Neural cell (in vitro differentiated cells): ENCODE measurements at regions not wholly inside any gene's neighbourhood (a gene's known extent, or its start where the extent isn't known, plus 50 kb on each side); places are given as distances from the start of the nearest gene placed in this dataset.
"Not testable (repeated sequence)": the region's sequence is repeated elsewhere in the genome, so short reads cannot be mapped to it uniquely, and the experiment has no call there.

Source experiments
- H2AFZ ChIP-seq: fragments of 200-600, 300-800 bp; sonication (generic), shearing (Covaris generic); 2 replicates; pipeline ENCODE4 v1.6.0; 2014; ENCODE audit warnings: low read depth, mild to moderate bottlenecking, antibody characterized with exemption, low read length, moderate library complexity
- H3F3A ChIP-seq: fragments of 200-600 bp; shearing (Covaris generic); 2 replicates; pipeline ENCODE4 v1.6.1; 2016; ENCODE audit warnings: mild to moderate bottlenecking, moderate library complexity, mixed read lengths, antibody characterized with exemption, low read length; ENCODE audit not compliant: insufficient read depth, poor library complexity, severe bottlenecking
- H3K27ac ChIP-seq: fragments of 200-600, 300-800 bp; sonication (generic), shearing (Covaris generic); 2 replicates; pipeline ENCODE4 v1.5.1; 2014; ENCODE audit warnings: mild to moderate bottlenecking, low read length, moderate library complexity
- H3K27me3 ChIP-seq: fragments of 300-800, 200-600 bp; sonication (generic), shearing (Covaris generic); 2 replicates; pipeline ENCODE4 v1.6.0; 2014; ENCODE audit warnings: mild to moderate bottlenecking, low read depth, low read length, moderate library complexity; ENCODE audit not compliant: insufficient read depth
- H3K36me3 ChIP-seq: fragments of 300-800, 200-600 bp; sonication (generic), shearing (Covaris generic); 2 replicates; pipeline ENCODE4 v1.5.1; 2014; ENCODE audit warnings: mild to moderate bottlenecking, antibody characterized with exemption, low read length, moderate library complexity; ENCODE audit not compliant: insufficient read depth
- H3K4me2 ChIP-seq: fragments of 300-800, 200-600 bp; sonication (generic), shearing (Covaris generic); 2 replicates; pipeline ENCODE4 v1.6.0; 2014; ENCODE audit warnings: mild to moderate bottlenecking, low read length
- H3K4me3 ChIP-seq: fragments of 300-800, 200-600 bp; sonication (generic), shearing (Covaris generic); 2 replicates; pipeline ENCODE4 v1.5.1; 2014; ENCODE audit warnings: mild to moderate bottlenecking, low read length, moderate library complexity
- H3K79me2 ChIP-seq: fragments of 200-600 bp; shearing (Covaris generic); replicated peaks from 2 replicates; pipeline ENCODE4 v1.6.0; 2014; ENCODE audit warnings: mild to moderate bottlenecking, low read length, moderate library complexity; ENCODE audit not compliant: insufficient read depth
- H3K9ac ChIP-seq: fragments of 300-800, 200-600 bp; sonication (generic), shearing (Covaris generic); 2 replicates; pipeline ENCODE4 v1.6.1; 2016; ENCODE audit warnings: mild to moderate bottlenecking, low read length, mixed read lengths
- H3K9me2 ChIP-seq: fragments of 200-600 bp; shearing (Covaris generic); 2 replicates; pipeline ENCODE4 v1.6.1; 2016; ENCODE audit warnings: mild to moderate bottlenecking, low read length, mixed read lengths; ENCODE audit not compliant: insufficient read depth
- H3K9me3 ChIP-seq: fragments of 200-600, 300-800 bp; sonication (generic), shearing (Covaris generic); 2 replicates; pipeline ENCODE4 v1.6.1; 2016; ENCODE audit warnings: mild to moderate bottlenecking, mixed run types, low read length, moderate library complexity, mixed read lengths
- H4K20me1 ChIP-seq: fragments of 200-600 bp; shearing (Covaris generic); 2 replicates; pipeline ENCODE4 v1.6.1; 2016; ENCODE audit warnings: mild to moderate bottlenecking, mixed run types; ENCODE audit not compliant: insufficient read depth
- EP300 ChIP-seq: fragments of 450-650 bp; conservative IDR thresholded peaks from 2 replicates; pipeline ENCODE4 v1.6.1; 2014; ENCODE audit warnings: antibody characterized with exemption, mild to moderate bottlenecking, moderate library complexity; ENCODE audit not compliant: poor library complexity, severe bottlenecking
- MXI1 ChIP-seq: fragments of 450-650 bp; conservative IDR thresholded peaks from 2 replicates; pipeline ENCODE4 v1.6.1; 2014; ENCODE audit warnings: antibody characterized with exemption, mild to moderate bottlenecking; ENCODE audit not compliant: poor library complexity, severe bottlenecking
- POLR2AphosphoS5 ChIP-seq: IDR thresholded peaks from 2 replicates; pipeline ENCODE4 v1.6.1; 2012
- RAD21 ChIP-seq: fragments of 450-650 bp; conservative IDR thresholded peaks from 2 replicates; pipeline ENCODE4 v1.6.1; 2014; ENCODE audit warnings: antibody characterized with exemption, mild to moderate bottlenecking, moderate library complexity
- SMC3 ChIP-seq: fragments of 450-650 bp; conservative IDR thresholded peaks from 2 replicates; pipeline ENCODE4 v1.6.1; 2014; ENCODE audit warnings: antibody characterized with exemption, mild to moderate bottlenecking, moderate library complexity; ENCODE audit not compliant: poor library complexity
- TAF1 ChIP-seq: IDR thresholded peaks from 2 replicates; pipeline ENCODE4 v1.6.1; 2012; ENCODE audit warnings: low read depth
- TF ChIP-seq, protein P1 (sequence below): fragments of 450-650 bp; IDR thresholded peaks from 2 replicates; pipeline ENCODE4 v1.5.1; 2014; ENCODE audit warnings: antibody characterized with exemption, mild to moderate bottlenecking, moderate library complexity; ENCODE audit not compliant: poor library complexity, severe bottlenecking
- TF ChIP-seq, protein P2 (sequence below): IDR thresholded peaks from 2 replicates; pipeline ENCODE4 v1.6.1; 2012; ENCODE audit warnings: borderline replicate concordance

DNA sequence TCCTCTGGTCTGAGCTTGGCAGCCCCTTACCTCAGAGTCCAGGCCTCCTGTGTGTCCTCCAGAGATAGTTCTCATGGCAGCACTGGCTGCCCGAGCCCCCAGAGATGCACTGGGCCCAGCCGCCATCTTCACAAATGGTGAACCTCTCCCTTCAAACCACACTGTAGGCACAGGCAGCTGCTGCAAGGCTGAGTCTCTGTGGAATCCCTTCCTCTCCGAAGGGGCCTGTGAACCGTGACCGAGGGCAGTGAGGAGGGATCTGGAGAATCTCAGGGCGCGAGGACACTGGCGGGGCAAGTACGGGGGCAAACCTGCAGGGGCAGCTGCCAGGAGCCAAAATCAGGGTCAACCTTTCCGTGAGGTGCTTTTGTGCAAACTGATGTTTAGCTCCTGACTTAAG lies 69.5 kb upstream of the CFAP46 start:
- Histone ChIP-seq H3K27me3 (no peaks in the 10 kb centered on the region), H3K4me3 (no peak overlapping the region), H3K79me2 (no peaks in the 10 kb centered on the region), H3K9me2 (no peaks in the 10 kb centered on the region), H4K20me1 (no peaks in the 10 kb centered on the region), H3K9me3 (no peaks in the 10 kb centered on the region), H3K4me2 (no peak overlapping the region), H2AFZ (no peak overlapping the region), H3K27ac (no peak overlapping the region), H3K9ac (no peak overlapping the region), H3F3A (no peaks in the 10 kb centered on the region), H3K36me3 (no peaks in the 10 kb centered on the region)
- TF ChIP-seq SMC3 = no peak
- TF ChIP-seq EP300 = no peak
- TF ChIP-seq MXI1 = no peak
- TF ChIP-seq, protein P1, sequence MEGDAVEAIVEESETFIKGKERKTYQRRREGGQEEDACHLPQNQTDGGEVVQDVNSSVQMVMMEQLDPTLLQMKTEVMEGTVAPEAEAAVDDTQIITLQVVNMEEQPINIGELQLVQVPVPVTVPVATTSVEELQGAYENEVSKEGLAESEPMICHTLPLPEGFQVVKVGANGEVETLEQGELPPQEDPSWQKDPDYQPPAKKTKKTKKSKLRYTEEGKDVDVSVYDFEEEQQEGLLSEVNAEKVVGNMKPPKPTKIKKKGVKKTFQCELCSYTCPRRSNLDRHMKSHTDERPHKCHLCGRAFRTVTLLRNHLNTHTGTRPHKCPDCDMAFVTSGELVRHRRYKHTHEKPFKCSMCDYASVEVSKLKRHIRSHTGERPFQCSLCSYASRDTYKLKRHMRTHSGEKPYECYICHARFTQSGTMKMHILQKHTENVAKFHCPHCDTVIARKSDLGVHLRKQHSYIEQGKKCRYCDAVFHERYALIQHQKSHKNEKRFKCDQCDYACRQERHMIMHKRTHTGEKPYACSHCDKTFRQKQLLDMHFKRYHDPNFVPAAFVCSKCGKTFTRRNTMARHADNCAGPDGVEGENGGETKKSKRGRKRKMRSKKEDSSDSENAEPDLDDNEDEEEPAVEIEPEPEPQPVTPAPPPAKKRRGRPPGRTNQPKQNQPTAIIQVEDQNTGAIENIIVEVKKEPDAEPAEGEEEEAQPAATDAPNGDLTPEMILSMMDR = no peak
- no peak for TF ChIP-seq TAF1
- TF ChIP-seq, protein P2, sequence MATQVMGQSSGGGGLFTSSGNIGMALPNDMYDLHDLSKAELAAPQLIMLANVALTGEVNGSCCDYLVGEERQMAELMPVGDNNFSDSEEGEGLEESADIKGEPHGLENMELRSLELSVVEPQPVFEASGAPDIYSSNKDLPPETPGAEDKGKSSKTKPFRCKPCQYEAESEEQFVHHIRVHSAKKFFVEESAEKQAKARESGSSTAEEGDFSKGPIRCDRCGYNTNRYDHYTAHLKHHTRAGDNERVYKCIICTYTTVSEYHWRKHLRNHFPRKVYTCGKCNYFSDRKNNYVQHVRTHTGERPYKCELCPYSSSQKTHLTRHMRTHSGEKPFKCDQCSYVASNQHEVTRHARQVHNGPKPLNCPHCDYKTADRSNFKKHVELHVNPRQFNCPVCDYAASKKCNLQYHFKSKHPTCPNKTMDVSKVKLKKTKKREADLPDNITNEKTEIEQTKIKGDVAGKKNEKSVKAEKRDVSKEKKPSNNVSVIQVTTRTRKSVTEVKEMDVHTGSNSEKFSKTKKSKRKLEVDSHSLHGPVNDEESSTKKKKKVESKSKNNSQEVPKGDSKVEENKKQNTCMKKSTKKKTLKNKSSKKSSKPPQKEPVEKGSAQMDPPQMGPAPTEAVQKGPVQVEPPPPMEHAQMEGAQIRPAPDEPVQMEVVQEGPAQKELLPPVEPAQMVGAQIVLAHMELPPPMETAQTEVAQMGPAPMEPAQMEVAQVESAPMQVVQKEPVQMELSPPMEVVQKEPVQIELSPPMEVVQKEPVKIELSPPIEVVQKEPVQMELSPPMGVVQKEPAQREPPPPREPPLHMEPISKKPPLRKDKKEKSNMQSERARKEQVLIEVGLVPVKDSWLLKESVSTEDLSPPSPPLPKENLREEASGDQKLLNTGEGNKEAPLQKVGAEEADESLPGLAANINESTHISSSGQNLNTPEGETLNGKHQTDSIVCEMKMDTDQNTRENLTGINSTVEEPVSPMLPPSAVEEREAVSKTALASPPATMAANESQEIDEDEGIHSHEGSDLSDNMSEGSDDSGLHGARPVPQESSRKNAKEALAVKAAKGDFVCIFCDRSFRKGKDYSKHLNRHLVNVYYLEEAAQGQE = no peak
- no peak for TF ChIP-seq RAD21
- TF ChIP-seq POLR2AphosphoS5 = no peak

DNA sequence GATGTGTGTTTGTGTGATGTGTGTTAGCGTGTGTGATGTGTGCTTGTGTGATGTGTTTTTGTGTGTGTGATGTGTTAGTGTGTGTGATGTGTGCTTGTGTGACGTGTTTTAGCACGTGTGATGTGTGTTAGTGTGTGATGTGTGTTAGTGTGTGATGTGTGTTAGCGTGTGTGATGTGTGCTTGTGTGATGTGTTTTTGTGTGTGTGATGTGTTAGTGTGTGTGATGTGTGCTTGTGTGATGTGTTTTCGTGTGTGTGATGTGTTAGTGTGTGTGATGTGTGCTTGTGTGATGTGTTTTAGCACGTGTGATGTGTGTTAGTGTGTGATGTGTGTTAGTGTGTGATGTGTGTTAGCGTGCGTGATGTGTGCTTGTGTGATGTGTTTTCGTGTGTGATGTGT lies 69.0 kb upstream of the CFAP46 start:
- not testable (repeated sequence) for H3K4me3 ChIP-seq, H3K27me3 ChIP-seq, H3K9ac ChIP-seq, H3K27ac ChIP-seq, H3K9me2 ChIP-seq, H3K36me3 ChIP-seq, H4K20me1 ChIP-seq, H3K9me3 ChIP-seq, H3F3A ChIP-seq, H3K79me2 ChIP-seq, H2AFZ ChIP-seq, H3K4me2 ChIP-seq

DNA sequence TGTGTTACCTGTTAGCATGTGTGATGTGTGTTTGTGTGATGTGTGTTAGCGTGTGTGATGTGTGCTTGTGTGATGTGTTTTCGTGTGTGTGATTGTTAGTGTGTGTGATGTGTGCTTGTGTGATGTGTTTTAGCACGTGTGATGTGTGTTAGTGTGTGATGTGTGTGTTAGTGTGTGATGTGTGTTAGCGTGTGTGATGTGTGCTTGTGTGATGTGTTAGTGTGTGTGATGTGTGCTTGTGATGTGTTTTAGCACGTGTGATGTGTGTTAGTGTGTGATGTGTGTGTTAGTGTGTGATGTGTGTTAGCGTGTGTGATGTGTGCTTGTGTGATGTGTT lies 68.4 kb upstream of the CFAP46 start:
- H3K9ac ChIP-seq, H3K79me2 ChIP-seq, H4K20me1 ChIP-seq, H3K9me2 ChIP-seq, H3K36me3 ChIP-seq, H3K27me3 ChIP-seq, H3K27ac ChIP-seq, H3K4me2 ChIP-seq, H2AFZ ChIP-seq, H3K4me3 ChIP-seq, H3F3A ChIP-seq, H3K9me3 ChIP-seq: not testable (repeated sequence)
